Transverse colon (tissue), 4 donors: ENCODE measurements at regions not wholly inside any gene's neighbourhood (a gene's known extent, or its start where the extent isn't known, plus 50 kb on each side); places are given as distances from the start of the nearest gene placed in this dataset.

ENCODE experiments used
- DNase-seq: peaks from one replicate; pipeline ENCODE4 v3.0.0-alpha.2; 2019
- H3K27ac ChIP-seq, 4 donors: fragments of 200-600 bp; sonication (generic); 2 replicates each; pipeline ENCODE4 v1.5.1; 2016 to 2018; ENCODE audit warnings: inconsistent platforms in 4 of 4
- H3K27me3 ChIP-seq: fragments of 200-600 bp; sonication (generic); 2 replicates; pipeline ENCODE4 v1.5.1; 2017; ENCODE audit warnings: inconsistent platforms
- H3K36me3 ChIP-seq, 4 donors: fragments of 200-600 bp; sonication (generic); 2 replicates each; pipeline ENCODE4 v1.5.1; 2017 to 2019; ENCODE audit warnings: inconsistent platforms in 4 of 4
- H3K4me1 ChIP-seq, 4 donors: fragments of 200-600 bp; sonication (generic); 2 replicates each; pipeline ENCODE4 v1.5.1; 2017 to 2020; ENCODE audit warnings: inconsistent platforms in 4 of 4
- H3K4me3 ChIP-seq, 4 donors: fragments of 200-600 bp; sonication (generic); 1 replicate in 1 of 4; 2 replicates in 3 of 4; pipeline versions ENCODE4 v1.5.1 to v1.6.1; 2017 to 2019; ENCODE audit warnings: inconsistent platforms in 4 of 4
- H3K9me3 ChIP-seq, 2 donors: fragments of 200-600 bp; sonication (generic); 2 replicates each; pipeline ENCODE4 v1.5.1; 2017 to 2019; ENCODE audit warnings: inconsistent platforms in 2 of 2
- EP300 ChIP-seq: sonication (generic); formaldehyde crosslinking; IDR thresholded peaks from one replicate; pipeline ENCODE4 v1.6.1; 2017; ENCODE audit warnings: antibody characterized with exemption, low read depth
- POLR2A ChIP-seq: fragments of 450-650 bp; IDR thresholded peaks from one replicate; pipeline ENCODE4 v1.6.1; 2016; ENCODE audit warnings: antibody characterized with exemption, mild to moderate bottlenecking, moderate library complexity
- POLR2AphosphoS5 ChIP-seq, 3 donors: sonication (generic); formaldehyde crosslinking; IDR thresholded peaks; one replicate each; pipeline ENCODE4 v1.6.1; 2016; ENCODE audit warnings: antibody characterized with exemption in 3 of 3
- WGBS, 2 donors: methylation state at CpG; one replicate each; pipeline ENCODE4 v1.1.5; 2018; ENCODE audit warnings: low coverage in 1 of 2; 5-methylcytosine and 5-hydroxymethylcytosine counted together
- in situ Hi-C, 4 donors: fragments of 200-750 bp; cut with MboI; loops; one replicate each; pipeline versions ENCODE4 v1.15.0 to v1.15.1; 2017; ENCODE audit warnings: low sequenced_read_pairs in 3 of 4, low pct_ligation_motif_present in 1 of 4, low pct_unique_long_range_greater_than_20kb in 1 of 4
- intact Hi-C: fragments of 100-400 bp; cut with DNase I; formaldehyde crosslinking; loops from one replicate; pipeline ENCODE4 v1.15.1; 2023; ENCODE audit warnings: low total_unique reads
- TF ChIP-seq, protein P1 (sequence below), 5 experiments: fragments of 200-600 bp in 3 of 5; fragments of 450-650 bp in 2 of 5; sonication (generic) in 3 of 5; IDR thresholded peaks; 1 replicate in 2 of 5; 2 replicates in 3 of 5; pipeline ENCODE4 v1.5.1; 2016 to 2017; ENCODE audit warnings: antibody characterized with exemption in 5 of 5, inconsistent platforms in 3 of 5, mild to moderate bottlenecking in 2 of 5, moderate library complexity in 1 of 5

DNA sequence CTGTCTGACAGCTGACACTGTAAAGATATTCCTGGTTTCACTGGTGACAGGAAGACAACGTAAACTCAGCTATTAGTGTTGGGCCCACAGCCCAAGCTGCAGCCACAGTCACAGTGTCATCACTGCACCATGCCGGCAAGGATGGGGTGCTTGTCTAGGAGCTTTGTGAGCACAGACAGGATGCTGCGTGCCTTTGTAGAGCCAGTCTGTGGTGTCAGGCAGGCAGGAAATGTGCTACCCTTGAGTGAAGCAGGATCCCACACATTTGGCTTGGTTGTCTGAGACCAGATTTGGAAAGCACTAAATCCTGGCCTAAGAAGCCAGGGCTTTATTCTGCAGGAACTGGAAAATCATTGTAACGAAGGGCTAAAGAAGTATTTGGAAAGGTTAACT, 121.6 kb upstream of the ADAMTS16 start:
- no peaks in the 10 kb centered on the region for H3K9me3 ChIP-seq
- H3K36me3 ChIP-seq: no peaks in the 10 kb centered on the region
- no peak overlapping the region for H3K27ac ChIP-seq
- intact Hi-C loops: no loop called here
- WGBS, 2 donors: 0 to 49% methylated on average over 1 to 4 of the region's 4 CpGs
- TF ChIP-seq POLR2AphosphoS5 (IDR thresholded peaks at IDR 0.05) (no peak), POLR2A (no peak), EP300 (no peak)
- TF ChIP-seq, protein P1, sequence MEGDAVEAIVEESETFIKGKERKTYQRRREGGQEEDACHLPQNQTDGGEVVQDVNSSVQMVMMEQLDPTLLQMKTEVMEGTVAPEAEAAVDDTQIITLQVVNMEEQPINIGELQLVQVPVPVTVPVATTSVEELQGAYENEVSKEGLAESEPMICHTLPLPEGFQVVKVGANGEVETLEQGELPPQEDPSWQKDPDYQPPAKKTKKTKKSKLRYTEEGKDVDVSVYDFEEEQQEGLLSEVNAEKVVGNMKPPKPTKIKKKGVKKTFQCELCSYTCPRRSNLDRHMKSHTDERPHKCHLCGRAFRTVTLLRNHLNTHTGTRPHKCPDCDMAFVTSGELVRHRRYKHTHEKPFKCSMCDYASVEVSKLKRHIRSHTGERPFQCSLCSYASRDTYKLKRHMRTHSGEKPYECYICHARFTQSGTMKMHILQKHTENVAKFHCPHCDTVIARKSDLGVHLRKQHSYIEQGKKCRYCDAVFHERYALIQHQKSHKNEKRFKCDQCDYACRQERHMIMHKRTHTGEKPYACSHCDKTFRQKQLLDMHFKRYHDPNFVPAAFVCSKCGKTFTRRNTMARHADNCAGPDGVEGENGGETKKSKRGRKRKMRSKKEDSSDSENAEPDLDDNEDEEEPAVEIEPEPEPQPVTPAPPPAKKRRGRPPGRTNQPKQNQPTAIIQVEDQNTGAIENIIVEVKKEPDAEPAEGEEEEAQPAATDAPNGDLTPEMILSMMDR (IDR thresholded peaks at IDR 0.05): no peak
- H3K27me3 ChIP-seq: no peaks in the 10 kb centered on the region
- H3K4me1 ChIP-seq: no peaks in the 10 kb centered on the region
- H3K4me3 ChIP-seq: no peak overlapping the region
- in situ Hi-C loops: no loop called here
- no peak for DNase-seq

- intact Hi-C loops: no loop called here
- WGBS, 2 donors: 60 to 80% methylated on average over 1 to 5 of the region's 5 CpGs
Measured at GRCh38 chr5:5021436-5021835, 118.7 kb upstream of the ADAMTS16 start.

GRCh38 chr5:5025098-5025773, 114.9 kb upstream of the ADAMTS16 start:
- TF ChIP-seq, protein P1 (IDR thresholded peaks at IDR 0.05): no peak
- TF ChIP-seq POLR2A (no peak), POLR2AphosphoS5 (IDR thresholded peaks at IDR 0.05) (no peak), EP300 (no peak)
- Histone ChIP-seq H3K4me1 (no peaks in the 10 kb centered on the region), H3K4me3 (no peak overlapping the region), H3K36me3 (no peaks in the 10 kb centered on the region), H3K27me3 (no peaks in the 10 kb centered on the region), H3K9me3 (no peaks in the 10 kb centered on the region), H3K27ac (no peak overlapping the region)
- DNase-seq: no peak
- intact Hi-C loops: no loop called here
- in situ Hi-C loops: no loop called here
- WGBS, 2 donors: 88 to 89% methylated on average over 11 to 14 of the region's 14 CpGs

More at GRCh38 chr5:5021436-5021835, 118.7 kb upstream of the ADAMTS16 start:
- no peaks in the 10 kb centered on the region for H3K27me3 ChIP-seq
- no peak overlapping the region for H3K27ac ChIP-seq
- in situ Hi-C loops: no loop called here
- DNase-seq: no peak
- TF ChIP-seq EP300 (no peak), POLR2AphosphoS5 (IDR thresholded peaks at IDR 0.05) (no peak), POLR2A (no peak)
- TF ChIP-seq, protein P1 (IDR thresholded peaks at IDR 0.05): no peak
- no peaks in the 10 kb centered on the region for H3K36me3 ChIP-seq
- H3K4me1 ChIP-seq: no peaks in the 10 kb centered on the region
- H3K4me3 ChIP-seq: no peak overlapping the region
- no peaks in the 10 kb centered on the region for H3K9me3 ChIP-seq

DNA sequence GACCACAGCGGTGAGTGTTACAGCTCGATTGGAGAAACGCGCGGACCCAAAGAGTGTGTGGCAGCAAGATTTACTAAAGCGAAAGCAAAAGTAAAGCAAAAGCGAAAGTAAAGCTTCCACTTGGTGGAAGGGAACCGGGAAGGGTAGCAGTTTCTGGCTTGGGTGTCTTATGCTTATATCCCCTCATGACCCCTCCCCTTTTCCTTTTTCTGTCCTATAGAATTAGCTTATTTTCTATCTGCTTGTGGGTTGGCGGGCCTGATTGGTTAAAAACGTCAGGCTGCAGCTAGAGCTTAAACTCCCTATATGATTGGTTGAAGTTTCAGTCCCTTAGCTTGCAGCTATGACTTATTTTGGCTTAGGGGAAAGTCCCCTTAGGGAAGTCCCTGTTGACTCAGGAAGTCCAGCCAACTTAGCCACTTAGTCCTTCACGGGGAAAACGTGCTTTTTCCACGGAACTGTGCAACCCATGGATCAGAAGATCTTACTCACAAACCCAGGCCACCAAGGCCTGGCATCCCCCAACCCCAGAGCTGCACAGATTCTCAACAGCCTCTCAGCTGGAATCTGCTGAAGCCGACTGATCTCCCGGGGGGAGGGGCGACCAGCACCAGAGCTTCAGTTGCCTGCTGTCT, 114.2 kb upstream of the ADAMTS16 start:
- H3K4me3 ChIP-seq: no peak overlapping the region
- 75 to 83% methylated on average over 10 to 16 of the region's 16 CpGs for WGBS, 2 donors
- TF ChIP-seq, protein P1 (IDR thresholded peaks at IDR 0.05): no peak
- TF ChIP-seq POLR2AphosphoS5 (IDR thresholded peaks at IDR 0.05) (no peak), EP300 (no peak)
- H3K36me3 ChIP-seq: no peaks in the 10 kb centered on the region
- no peaks in the 10 kb centered on the region for H3K9me3 ChIP-seq
- H3K27me3 ChIP-seq: no peaks in the 10 kb centered on the region
- no peaks in the 10 kb centered on the region for H3K4me1 ChIP-seq
- DNase-seq: no peak
- no peak overlapping the region for H3K27ac ChIP-seq
- intact Hi-C loops (no loop called here), in situ Hi-C loops (no loop called here)
